GM12892 (cell line): ENCODE measurements at regions not wholly inside any gene's neighbourhood (a gene's known extent, or its start where the extent isn't known, plus 50 kb on each side); places are given as distances from the start of the nearest gene placed in this dataset.
"Not testable (repeated sequence)": the region's sequence is repeated elsewhere in the genome, so short reads cannot be mapped to it uniquely, and the experiment has no call there.

Experiments
- DNase-seq: peaks from one replicate; pipeline ENCODE4 v3.0.0; 2011; ENCODE audit not compliant: insufficient read length
- FAIRE-seq: peaks from 2 replicates; lab custom pipeline; 2011; peaks lifted over from hg19 to GRCh38; lab: Jason Lieb, UNC
- POLR2A ChIP-seq: IDR thresholded peaks from 2 replicates; pipeline ENCODE4 v1.6.1; 2011; ENCODE audit warnings: low read depth, low read length, control low read depth
- POLR2AphosphoS5 ChIP-seq: IDR thresholded peaks from 2 replicates; pipeline ENCODE4 v1.6.1; 2011; ENCODE audit warnings: low read depth, low read length, control low read depth
- TAF1 ChIP-seq: IDR thresholded peaks from 2 replicates; pipeline ENCODE4 v1.6.1; 2011; ENCODE audit warnings: low read depth, mild to moderate bottlenecking, control low read depth, low read length, borderline replicate concordance

- no peak for DNase-seq
- no peak for TF ChIP-seq TAF1
- no peak for TF ChIP-seq POLR2AphosphoS5
- no peak for TF ChIP-seq POLR2A
- FAIRE-seq = no peak
Measured at GRCh38 chr12:82593901-82594396, 92.8 kb upstream of the TMTC2 start.

- DNase-seq (no peak), FAIRE-seq (no peak)
- TF ChIP-seq POLR2AphosphoS5 (no peak), POLR2A (no peak), TAF1 (no peak)
Measured at GRCh38 chr12:82595941-82596340, 90.8 kb upstream of the TMTC2 start.

- DNase-seq (no peak), FAIRE-seq (no peak)
- TF ChIP-seq POLR2AphosphoS5 (no peak), POLR2A (no peak), TAF1 (no peak)
Measured at GRCh38 chr12:82596483-82596882, 90.2 kb upstream of the TMTC2 start.

GRCh38 chr12:82600379-82600778 is 86.3 kb upstream of the TMTC2 start:
- DNase-seq (no peak), FAIRE-seq (no peak)
- no peak for TF ChIP-seq POLR2A
- TF ChIP-seq POLR2AphosphoS5 = no peak
- TF ChIP-seq TAF1 = no peak

GRCh38 chr12:82603647-82604046 is 83.1 kb upstream of the TMTC2 start:
- not testable (repeated sequence) for DNase-seq, FAIRE-seq

GRCh38 chr12:82605115-82605514 is 81.6 kb upstream of the TMTC2 start:
- DNase-seq (no peak), FAIRE-seq (no peak)
- TF ChIP-seq TAF1 (no peak), POLR2AphosphoS5 (no peak), POLR2A (no peak)

- FAIRE-seq (no peak), DNase-seq (no peak)
- no peak for TF ChIP-seq TAF1
- no peak for TF ChIP-seq POLR2AphosphoS5
- TF ChIP-seq POLR2A = no peak
Measured at GRCh38 chr12:82608706-82609105, 78.0 kb upstream of the TMTC2 start.

GRCh38 chr12:82609234-82609914 is 77.3 kb upstream of the TMTC2 start:
- FAIRE-seq = peak; percentile 27
- DNase-seq = no peak
- TF ChIP-seq POLR2A (no peak), TAF1 (no peak), POLR2AphosphoS5 (no peak)

- TF ChIP-seq TAF1 (no peak), POLR2A (no peak), POLR2AphosphoS5 (no peak)
- no peak for FAIRE-seq
- no peak for DNase-seq
Measured at GRCh38 chr12:82619644-82620043, 67.1 kb upstream of the TMTC2 start.

GRCh38 chr12:82620917-82621316 is 65.8 kb upstream of the TMTC2 start:
- no peak for FAIRE-seq
- no peak for DNase-seq
- no peak for TF ChIP-seq TAF1
- TF ChIP-seq POLR2A = no peak
- TF ChIP-seq POLR2AphosphoS5 = no peak

GRCh38 chr12:82625523-82625922 is 61.2 kb upstream of the TMTC2 start:
- TF ChIP-seq POLR2AphosphoS5 = no peak
- TF ChIP-seq TAF1 = no peak
- no peak for TF ChIP-seq POLR2A
- DNase-seq (no peak), FAIRE-seq (no peak)

GRCh38 chr12:82627799-82628198 is 58.9 kb upstream of the TMTC2 start:
- DNase-seq = no peak
- FAIRE-seq = no peak
- TF ChIP-seq POLR2AphosphoS5 (no peak), POLR2A (no peak), TAF1 (no peak)

GRCh38 chr12:82634495-82635258 is 52.0 kb upstream of the TMTC2 start:
- not testable (repeated sequence) for FAIRE-seq, DNase-seq

- no peak for TF ChIP-seq TAF1
- no peak for TF ChIP-seq POLR2AphosphoS5
- TF ChIP-seq POLR2A = no peak
- FAIRE-seq (no peak), DNase-seq (no peak)
Measured at GRCh38 chr12:82635263-82635662, 51.4 kb upstream of the TMTC2 start.
